Left lung (tissue), 4 donors: ENCODE measurements at regions not wholly inside any gene's neighbourhood (a gene's known extent, or its start where the extent isn't known, plus 50 kb on each side); places are given as distances from the start of the nearest gene placed in this dataset.

Experiments
- ATAC-seq: fragments of 200-7000 bp; cut with Tn5 transposase; one replicate; pipeline ENCODE4 v1.9.1; 2020; ENCODE audit warnings: moderate library complexity
- DNase-seq, 4 donors: peaks; one replicate each; pipeline ENCODE4 v3.0.0-alpha.2; 2013 to 2020
- H3K27ac ChIP-seq, 2 donors: fragments of 200-600 bp; sonication (generic) in 1 of 2; one replicate each; pipeline versions ENCODE4 v1.5.0 to v1.8.0; 2020 to 2021
- H3K27me3 ChIP-seq, 2 donors: fragments of 200-600 bp; sonication (generic) in 1 of 2; one replicate each; pipeline versions ENCODE4 v1.5.0 to v1.8.0; 2020 to 2021
- H3K36me3 ChIP-seq, 2 donors: fragments of 200-600 bp; sonication (generic) in 1 of 2; one replicate each; pipeline versions ENCODE4 v1.5.0 to v1.8.0; 2020 to 2021
- H3K4me1 ChIP-seq, 2 donors: fragments of 200-600 bp; one replicate each; pipeline ENCODE4 v1.8.0; 2021
- H3K4me3 ChIP-seq, 2 donors: fragments of 200-600 bp; sonication (generic) in 1 of 2; one replicate each; pipeline versions ENCODE4 v1.5.0 to v1.8.0; 2020 to 2021; ENCODE audit warnings: mild to moderate bottlenecking in 1 of 2
- H3K9me3 ChIP-seq, 2 donors: fragments of 200-600 bp; sonication (generic) in 1 of 2; one replicate each; pipeline versions ENCODE4 v1.5.0 to v1.8.0; 2020 to 2021
- intact Hi-C, 2 donors: fragments of 100-400 bp; cut with DNase I; formaldehyde crosslinking; loops; one replicate each; pipeline versions ENCODE4 v1.11.2 to v1.14.2; 2022
- TF ChIP-seq, protein P1 (sequence below), 2 donors: fragments of 200-600 bp; sonication (generic) in 1 of 2; IDR thresholded peaks; one replicate each; pipeline versions ENCODE4 v1.5.0 to v1.8.0; 2021; ENCODE audit warnings: antibody characterized with exemption in 2 of 2
- donor health status: DM: no; HTN: yes; CAD: no.
- donor health status: DM: no; HTN: no; CAD: no.

DNA sequence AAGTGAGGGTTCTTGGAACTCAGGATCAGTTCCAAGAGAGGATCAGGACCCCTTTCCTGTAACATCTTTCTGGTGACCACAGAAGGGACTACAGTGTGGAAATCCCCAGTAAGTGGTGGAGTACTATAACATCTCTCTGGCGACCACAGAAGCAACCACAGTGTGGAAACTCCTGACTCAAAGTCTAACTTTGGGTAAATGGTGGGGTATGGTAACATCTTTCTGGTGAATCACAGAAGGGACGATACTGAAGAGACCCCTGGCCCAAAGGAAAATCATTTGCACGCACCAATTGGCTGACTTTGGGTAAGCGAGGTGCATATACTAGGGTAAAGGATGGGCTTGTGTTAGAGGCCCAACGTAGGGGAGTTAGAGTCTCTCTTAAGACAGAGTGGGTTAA is 56.3 kb upstream of the GULP1 start:
- Histone ChIP-seq H3K27me3 (no peaks in the 10 kb centered on the region), H3K27ac (no peak overlapping the region), H3K36me3 (no peaks in the 10 kb centered on the region), H3K9me3 (peaks cover 0 to 42% of the 10 kb centered on the region in 2 donors), H3K4me1 (no peaks in the 10 kb centered on the region), H3K4me3 (no peak overlapping the region)
- intact Hi-C loops, result no loop called here
- ATAC-seq (no peak), DNase-seq (no peak)
- TF ChIP-seq, protein P1, sequence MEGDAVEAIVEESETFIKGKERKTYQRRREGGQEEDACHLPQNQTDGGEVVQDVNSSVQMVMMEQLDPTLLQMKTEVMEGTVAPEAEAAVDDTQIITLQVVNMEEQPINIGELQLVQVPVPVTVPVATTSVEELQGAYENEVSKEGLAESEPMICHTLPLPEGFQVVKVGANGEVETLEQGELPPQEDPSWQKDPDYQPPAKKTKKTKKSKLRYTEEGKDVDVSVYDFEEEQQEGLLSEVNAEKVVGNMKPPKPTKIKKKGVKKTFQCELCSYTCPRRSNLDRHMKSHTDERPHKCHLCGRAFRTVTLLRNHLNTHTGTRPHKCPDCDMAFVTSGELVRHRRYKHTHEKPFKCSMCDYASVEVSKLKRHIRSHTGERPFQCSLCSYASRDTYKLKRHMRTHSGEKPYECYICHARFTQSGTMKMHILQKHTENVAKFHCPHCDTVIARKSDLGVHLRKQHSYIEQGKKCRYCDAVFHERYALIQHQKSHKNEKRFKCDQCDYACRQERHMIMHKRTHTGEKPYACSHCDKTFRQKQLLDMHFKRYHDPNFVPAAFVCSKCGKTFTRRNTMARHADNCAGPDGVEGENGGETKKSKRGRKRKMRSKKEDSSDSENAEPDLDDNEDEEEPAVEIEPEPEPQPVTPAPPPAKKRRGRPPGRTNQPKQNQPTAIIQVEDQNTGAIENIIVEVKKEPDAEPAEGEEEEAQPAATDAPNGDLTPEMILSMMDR (IDR thresholded peaks at IDR 0.05), result no peak

DNA sequence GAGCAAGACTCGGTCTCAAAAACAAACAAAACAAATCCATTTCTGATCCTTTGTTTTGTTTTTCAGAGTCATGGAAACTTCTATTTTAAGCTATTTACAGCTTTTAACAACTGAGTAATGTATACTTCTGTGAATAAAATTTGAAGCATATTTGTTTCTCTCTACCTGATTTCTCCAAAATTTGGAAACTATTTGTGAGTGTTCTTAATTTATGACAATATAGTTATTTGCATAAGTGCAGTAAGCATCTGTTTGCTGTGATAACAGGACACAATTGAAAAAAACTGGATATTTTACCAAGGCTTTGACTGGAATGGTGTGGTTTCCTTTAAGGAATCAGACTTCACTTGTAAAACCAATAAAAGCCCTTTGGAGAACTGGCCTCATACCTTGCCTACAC is 53.3 kb upstream of the GULP1 start:
- Histone ChIP-seq H3K4me1 (no peaks in the 10 kb centered on the region), H3K27me3 (no peaks in the 10 kb centered on the region), H3K4me3 (no peak overlapping the region), H3K36me3 (no peaks in the 10 kb centered on the region), H3K9me3 (peaks cover 0 to 37% of the 10 kb centered on the region in 2 donors), H3K27ac (no peak overlapping the region)
- TF ChIP-seq, protein P1 (IDR thresholded peaks at IDR 0.05), result no peak
- intact Hi-C loops, result no loop called here
- DNase-seq, result no peak
- no peak for ATAC-seq
